Gastrocnemius medialis (tissue), 4 donors: ENCODE measurements at regions not wholly inside any gene's neighbourhood (a gene's known extent, or its start where the extent isn't known, plus 50 kb on each side); places are given as distances from the start of the nearest gene placed in this dataset.

Experiments
- POLR2A ChIP-seq, 2 donors: fragments of 450-650 bp; IDR thresholded peaks; one replicate each; pipeline ENCODE4 v1.6.1; 2017; ENCODE audit warnings: antibody characterized with exemption in 2 of 2, mild to moderate bottlenecking in 2 of 2, moderate library complexity in 2 of 2
- TF ChIP-seq, protein P1 (sequence below), 5 experiments: fragments of 450-650 bp in 3 of 5; fragments of 200-600 bp in 2 of 5; sonication (generic) in 2 of 5; IDR thresholded peaks in 4 of 5; conservative IDR thresholded peaks in 1 of 5; 1 replicate in 4 of 5; 2 replicates in 1 of 5; pipeline ENCODE4 v1.5.1; 2016 to 2019; ENCODE audit warnings: antibody characterized with exemption in 5 of 5, mild to moderate bottlenecking in 3 of 5, moderate library complexity in 3 of 5

DNA sequence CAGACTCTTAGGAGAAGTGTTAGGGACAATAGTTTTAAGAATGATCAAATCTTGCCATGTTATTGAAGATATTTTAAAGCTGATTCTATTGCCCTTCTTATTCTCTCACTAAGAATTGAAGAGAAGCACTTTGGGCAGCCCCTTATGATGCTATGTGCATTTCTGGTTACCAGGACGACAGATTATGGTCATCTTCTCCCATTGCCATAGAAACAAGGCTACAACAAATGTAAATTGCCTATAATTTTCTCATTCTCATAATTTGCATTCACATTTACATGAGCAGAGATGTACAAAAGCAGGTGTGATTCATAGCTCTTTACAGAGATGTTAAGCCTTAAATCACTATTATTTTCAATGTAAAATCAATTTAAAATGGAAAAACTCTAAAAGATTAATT is 137.3 kb upstream of the PCDH9 start:
- TF ChIP-seq, protein P1, sequence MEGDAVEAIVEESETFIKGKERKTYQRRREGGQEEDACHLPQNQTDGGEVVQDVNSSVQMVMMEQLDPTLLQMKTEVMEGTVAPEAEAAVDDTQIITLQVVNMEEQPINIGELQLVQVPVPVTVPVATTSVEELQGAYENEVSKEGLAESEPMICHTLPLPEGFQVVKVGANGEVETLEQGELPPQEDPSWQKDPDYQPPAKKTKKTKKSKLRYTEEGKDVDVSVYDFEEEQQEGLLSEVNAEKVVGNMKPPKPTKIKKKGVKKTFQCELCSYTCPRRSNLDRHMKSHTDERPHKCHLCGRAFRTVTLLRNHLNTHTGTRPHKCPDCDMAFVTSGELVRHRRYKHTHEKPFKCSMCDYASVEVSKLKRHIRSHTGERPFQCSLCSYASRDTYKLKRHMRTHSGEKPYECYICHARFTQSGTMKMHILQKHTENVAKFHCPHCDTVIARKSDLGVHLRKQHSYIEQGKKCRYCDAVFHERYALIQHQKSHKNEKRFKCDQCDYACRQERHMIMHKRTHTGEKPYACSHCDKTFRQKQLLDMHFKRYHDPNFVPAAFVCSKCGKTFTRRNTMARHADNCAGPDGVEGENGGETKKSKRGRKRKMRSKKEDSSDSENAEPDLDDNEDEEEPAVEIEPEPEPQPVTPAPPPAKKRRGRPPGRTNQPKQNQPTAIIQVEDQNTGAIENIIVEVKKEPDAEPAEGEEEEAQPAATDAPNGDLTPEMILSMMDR (IDR thresholded peaks at IDR 0.05 in 4 of 5, conservative IDR thresholded peaks at IDR 0.05 in 1 of 5), result no peak
- no peak for TF ChIP-seq POLR2A (IDR thresholded peaks at IDR 0.05)
